OCI-LY1 (cell line): ENCODE measurements at regions not wholly inside any gene's neighbourhood (a gene's known extent, or its start where the extent isn't known, plus 50 kb on each side); places are given as distances from the start of the nearest gene placed in this dataset.

Experiments used
- H2AFZ ChIP-seq: fragments of 200-600 bp; sonication (generic), shearing (Covaris generic); 2 replicates; pipeline ENCODE4 v1.6.0; 2014; ENCODE audit warnings: antibody characterized with exemption, mild to moderate bottlenecking, low read length
- H3F3A ChIP-seq: fragments of 200-600 bp; sonication (generic), shearing (Covaris generic); 2 replicates; pipeline ENCODE4 v1.6.0; 2014; ENCODE audit warnings: mild to moderate bottlenecking, antibody characterized with exemption, low read length, moderate library complexity; ENCODE audit not compliant: insufficient read depth
- H3K27ac ChIP-seq: fragments of 200-600 bp; sonication (generic); 2 replicates; pipeline ENCODE4 v1.5.1; 2014; ENCODE audit warnings: low read length, mixed run types, mild to moderate bottlenecking, low read depth; ENCODE audit not compliant: poor library complexity, severe bottlenecking
- H3K27me3 ChIP-seq: fragments of 200-600 bp; sonication (generic); 2 replicates; pipeline ENCODE4 v1.6.0; 2014; ENCODE audit warnings: antibody characterized with exemption, mild to moderate bottlenecking, low read length, moderate library complexity; ENCODE audit not compliant: insufficient read depth
- H3K36me3 ChIP-seq: fragments of 200-600 bp; sonication (generic); 2 replicates; pipeline ENCODE4 v1.6.1; 2014; ENCODE audit warnings: mild to moderate bottlenecking, antibody characterized with exemption, low read length, moderate library complexity, mixed read lengths; ENCODE audit not compliant: insufficient read depth
- H3K4me1 ChIP-seq: fragments of 200-600 bp; sonication (generic); 2 replicates; pipeline ENCODE4 v1.5.1; 2014; ENCODE audit warnings: mild to moderate bottlenecking, low read length, moderate library complexity; ENCODE audit not compliant: insufficient read depth, severe bottlenecking
- H3K4me2 ChIP-seq: fragments of 200-600 bp; sonication (generic), shearing (Covaris generic); 2 replicates; pipeline ENCODE4 v1.6.1; 2014; ENCODE audit warnings: low read length
- H3K4me3 ChIP-seq: fragments of 200-600 bp; sonication (generic); 2 replicates; pipeline ENCODE4 v1.5.1; 2014; ENCODE audit warnings: low read length, low read depth, mild to moderate bottlenecking, mixed read lengths; ENCODE audit not compliant: poor library complexity, severe bottlenecking
- H3K79me2 ChIP-seq: fragments of 200-600 bp; shearing (Covaris generic); 2 replicates; pipeline ENCODE4 v1.6.1; 2016; ENCODE audit warnings: mixed run types, low read length, mixed read lengths; ENCODE audit not compliant: insufficient read depth
- H3K9ac ChIP-seq: fragments of 200-600 bp; sonication (generic), shearing (Covaris generic); 2 replicates; pipeline ENCODE4 v1.6.1; 2014; ENCODE audit warnings: mild to moderate bottlenecking, low read length, mixed read lengths
- H3K9me2 ChIP-seq: fragments of 200-600 bp; sonication (generic), shearing (Covaris generic); 2 replicates; pipeline ENCODE4 v1.6.1; 2014; ENCODE audit warnings: low read depth, mild to moderate bottlenecking, low read length, mixed read lengths
- H3K9me3 ChIP-seq: fragments of 200-600 bp; shearing (Covaris generic); 2 replicates; pipeline ENCODE4 v1.6.1; 2014; ENCODE audit warnings: low read length, mixed read lengths
- H4K20me1 ChIP-seq: fragments of 200-600 bp; sonication (generic), shearing (Covaris generic); 2 replicates; pipeline ENCODE4 v1.6.0; 2016; ENCODE audit warnings: mild to moderate bottlenecking, low read length; ENCODE audit not compliant: insufficient read depth
- EZH2 ChIP-seq: fragments of 200-600 bp; sonication (generic), shearing (Covaris generic); IDR thresholded peaks from 2 replicates; pipeline ENCODE4 v1.8.0; 2017; ENCODE audit warnings: borderline replicate concordance, mixed run types, mild to moderate bottlenecking, antibody characterized with exemption, low read length, moderate library complexity, mixed read lengths
- TF ChIP-seq, protein P1 (sequence below): fragments of 200-600 bp; sonication (generic), shearing (Covaris generic); IDR thresholded peaks from 2 replicates; pipeline ENCODE4 v1.5.1; 2017; ENCODE audit warnings: mild to moderate bottlenecking, antibody characterized with exemption, low read length, moderate library complexity, mixed read lengths

DNA sequence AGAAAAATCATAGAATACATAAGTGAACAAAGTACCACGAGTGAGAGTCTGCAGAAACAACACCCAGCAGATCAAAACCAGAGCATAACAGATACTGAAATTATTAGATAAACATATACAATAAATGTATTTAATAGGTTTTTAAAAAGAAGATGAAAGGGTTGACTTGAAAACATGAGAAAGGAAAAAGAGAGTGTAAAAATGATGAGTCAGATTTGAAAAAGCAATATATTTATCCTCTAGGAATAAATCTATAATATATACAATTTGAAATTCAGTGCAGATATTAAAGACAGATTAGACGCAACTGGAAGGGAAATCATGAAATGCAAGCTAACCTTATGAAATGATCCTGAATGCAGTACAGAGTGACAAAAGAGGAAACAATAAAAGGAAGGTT lies 170.2 kb upstream of the RUNX1 start:
- no peaks in the 10 kb centered on the region for H4K20me1 ChIP-seq
- no peak overlapping the region for H3K4me3 ChIP-seq
- H3K4me2 ChIP-seq, result no peak overlapping the region
- H3K9me2 ChIP-seq, result no peaks in the 10 kb centered on the region
- H3F3A ChIP-seq, result peaks cover 13% of the 10 kb centered on the region; the same call in 1 of the 2 replicates
- H3K9ac ChIP-seq, result no peak overlapping the region
- no peak overlapping the region for H3K27ac ChIP-seq
- no peak overlapping the region for H2AFZ ChIP-seq
- H3K36me3 ChIP-seq, result peaks cover 6% of the 10 kb centered on the region; the same call in 1 of the 2 replicates
- H3K4me1 ChIP-seq, result peaks cover 26% of the 10 kb centered on the region
- TF ChIP-seq EZH2, result no peak
- TF ChIP-seq, protein P1, sequence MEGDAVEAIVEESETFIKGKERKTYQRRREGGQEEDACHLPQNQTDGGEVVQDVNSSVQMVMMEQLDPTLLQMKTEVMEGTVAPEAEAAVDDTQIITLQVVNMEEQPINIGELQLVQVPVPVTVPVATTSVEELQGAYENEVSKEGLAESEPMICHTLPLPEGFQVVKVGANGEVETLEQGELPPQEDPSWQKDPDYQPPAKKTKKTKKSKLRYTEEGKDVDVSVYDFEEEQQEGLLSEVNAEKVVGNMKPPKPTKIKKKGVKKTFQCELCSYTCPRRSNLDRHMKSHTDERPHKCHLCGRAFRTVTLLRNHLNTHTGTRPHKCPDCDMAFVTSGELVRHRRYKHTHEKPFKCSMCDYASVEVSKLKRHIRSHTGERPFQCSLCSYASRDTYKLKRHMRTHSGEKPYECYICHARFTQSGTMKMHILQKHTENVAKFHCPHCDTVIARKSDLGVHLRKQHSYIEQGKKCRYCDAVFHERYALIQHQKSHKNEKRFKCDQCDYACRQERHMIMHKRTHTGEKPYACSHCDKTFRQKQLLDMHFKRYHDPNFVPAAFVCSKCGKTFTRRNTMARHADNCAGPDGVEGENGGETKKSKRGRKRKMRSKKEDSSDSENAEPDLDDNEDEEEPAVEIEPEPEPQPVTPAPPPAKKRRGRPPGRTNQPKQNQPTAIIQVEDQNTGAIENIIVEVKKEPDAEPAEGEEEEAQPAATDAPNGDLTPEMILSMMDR, result no peak
- no peaks in the 10 kb centered on the region for H3K27me3 ChIP-seq
- H3K9me3 ChIP-seq, result no peaks in the 10 kb centered on the region
- no peaks in the 10 kb centered on the region for H3K79me2 ChIP-seq

DNA sequence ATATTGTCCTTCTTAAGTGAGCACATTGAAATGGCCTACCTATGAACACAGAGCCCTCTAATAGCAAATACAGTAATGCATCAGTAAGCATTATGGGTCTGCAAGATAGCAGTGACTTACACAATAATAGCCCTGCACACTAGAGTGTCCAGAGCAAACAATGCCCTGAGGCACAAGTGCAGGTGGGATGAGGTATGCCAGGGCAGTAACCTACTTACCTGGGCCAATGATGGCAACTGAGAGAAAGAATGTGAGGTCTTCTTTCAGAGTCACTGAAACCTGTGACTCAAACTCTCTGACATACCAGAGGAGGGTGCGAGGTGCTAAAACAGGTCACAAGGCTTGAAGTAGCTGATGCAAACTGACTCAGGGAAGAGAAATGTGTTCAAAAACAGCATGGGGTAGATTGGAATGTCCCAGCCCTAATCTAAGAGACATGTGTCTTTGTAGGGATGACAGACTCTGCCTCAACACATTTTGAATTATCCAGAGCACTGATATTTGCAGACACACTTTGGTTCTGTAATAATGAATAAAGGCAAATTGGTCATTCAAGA lies 168.5 kb upstream of the RUNX1 start:
- Histone ChIP-seq H3K9me3 (no peaks in the 10 kb centered on the region), H3K27me3 (no peaks in the 10 kb centered on the region), H3K79me2 (no peaks in the 10 kb centered on the region), H3K36me3 (peaks cover 6% of the 10 kb centered on the region; the same call in 1 of the 2 replicates), H3K4me2 (no peak overlapping the region), H4K20me1 (no peaks in the 10 kb centered on the region), H3K4me3 (no peak overlapping the region), H2AFZ (no peak overlapping the region), H3K4me1 (peaks cover 9% of the 10 kb centered on the region), H3K9me2 (no peaks in the 10 kb centered on the region), H3K27ac (no peak overlapping the region), H3F3A (0 out of 2 replicates have a peak, but pooled peaks cover under 1% of the 10 kb centered on the region), H3K9ac (no peak overlapping the region)
- no peak for TF ChIP-seq EZH2

DNA sequence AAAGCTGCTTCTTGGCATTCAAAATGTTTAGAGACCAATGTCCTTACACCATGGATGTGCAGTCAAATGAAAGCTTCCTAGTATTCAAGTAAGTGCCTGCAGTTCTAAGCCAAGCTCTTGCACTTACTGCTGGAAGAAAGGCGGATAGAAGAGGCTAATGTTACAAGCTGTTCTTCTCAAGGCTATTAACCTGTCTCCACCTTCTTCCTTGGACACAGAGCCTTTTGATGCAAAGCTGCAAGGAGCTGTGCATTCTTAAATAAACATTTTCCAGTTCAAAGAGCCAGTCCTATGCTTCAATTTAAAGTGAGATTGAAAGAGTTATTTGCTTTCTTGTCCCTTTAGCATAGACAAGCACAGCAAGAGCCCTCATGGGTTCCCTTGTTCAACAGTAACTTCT lies 167.9 kb upstream of the RUNX1 start:
- Histone ChIP-seq H3K27me3 (no peaks in the 10 kb centered on the region), H3K36me3 (peaks cover 6% of the 10 kb centered on the region; the same call in 1 of the 2 replicates), H2AFZ (no peak overlapping the region), H3K4me3 (no peak overlapping the region), H3K9me2 (no peaks in the 10 kb centered on the region), H3F3A (no peaks in the 10 kb centered on the region), H4K20me1 (no peaks in the 10 kb centered on the region), H3K27ac (no peak overlapping the region), H3K4me2 (no peak overlapping the region), H3K79me2 (no peaks in the 10 kb centered on the region), H3K9me3 (no peaks in the 10 kb centered on the region), H3K4me1 (peaks cover 4% of the 10 kb centered on the region), H3K9ac (no peak overlapping the region)
- TF ChIP-seq EZH2, result no peak

DNA sequence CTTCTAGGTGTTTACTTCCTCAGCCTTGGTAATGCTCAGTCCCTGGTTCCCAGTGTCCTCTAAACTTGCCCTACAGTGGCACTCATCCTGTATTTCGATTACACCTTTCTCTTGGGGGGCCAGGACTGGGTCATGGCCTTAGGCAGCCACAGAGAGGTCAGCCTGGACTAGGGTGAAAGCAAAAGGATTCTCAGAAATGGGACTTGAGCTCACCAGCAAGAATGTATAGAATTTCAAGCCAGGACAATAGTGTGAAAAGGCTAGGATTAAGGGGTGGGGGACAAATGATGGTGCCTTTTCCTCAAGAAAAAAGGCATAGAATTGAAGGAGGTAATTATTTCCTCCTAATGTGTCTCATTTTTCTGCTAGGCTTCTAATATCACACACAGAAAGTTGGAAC lies 166.8 kb upstream of the RUNX1 start:
- TF ChIP-seq EZH2, result no peak
- TF ChIP-seq, protein P1, result no peak
- H3K79me2 ChIP-seq, result no peaks in the 10 kb centered on the region
- no peaks in the 10 kb centered on the region for H3K4me1 ChIP-seq
- no peaks in the 10 kb centered on the region for H4K20me1 ChIP-seq
- H3K4me2 ChIP-seq, result no peak overlapping the region
- peaks cover 6% of the 10 kb centered on the region; the same call in 1 of the 2 replicates for H3K36me3 ChIP-seq
- no peak overlapping the region for H3K9ac ChIP-seq
- no peak overlapping the region for H3K4me3 ChIP-seq
- H3F3A ChIP-seq, result no peaks in the 10 kb centered on the region
- H3K27me3 ChIP-seq, result no peaks in the 10 kb centered on the region
- H3K9me3 ChIP-seq, result no peaks in the 10 kb centered on the region
- no peaks in the 10 kb centered on the region for H3K9me2 ChIP-seq
- no peak overlapping the region for H2AFZ ChIP-seq
- H3K27ac ChIP-seq, result no peak overlapping the region
